Ecto neural progenitor cell (in vitro differentiated cells): ENCODE measurements at regions not wholly inside any gene's neighbourhood (a gene's known extent, or its start where the extent isn't known, plus 50 kb on each side); places are given as distances from the start of the nearest gene placed in this dataset.
"Not testable (repeated sequence)": the region's sequence is repeated elsewhere in the genome, so short reads cannot be mapped to it uniquely, and the experiment has no call there.

Experiments
- DNase-seq: peaks from one replicate; pipeline ENCODE4 v3.0.0-alpha.2; 2018; ENCODE audit warnings: low spot score

DNA sequence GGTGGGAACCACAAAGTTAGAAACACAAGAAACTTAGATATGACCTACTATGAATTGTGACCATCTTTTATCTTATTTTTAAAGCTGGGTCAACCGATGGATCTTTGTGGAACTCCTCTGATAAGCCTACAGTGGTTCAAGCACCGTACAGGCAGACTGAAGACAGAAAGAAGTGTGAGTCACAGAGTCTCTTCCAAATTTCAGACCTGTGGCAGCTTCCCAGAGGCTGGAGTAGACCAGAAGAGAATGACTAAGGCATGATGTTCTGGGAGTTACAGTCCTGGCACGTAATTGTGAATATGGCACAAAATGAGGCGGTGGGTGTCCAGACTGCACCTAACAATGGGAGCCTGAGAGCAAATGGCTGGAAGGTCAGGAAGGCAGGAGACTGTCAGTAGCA, 70.0 kb downstream of the LMO4 start:
- no peak for DNase-seq

DNA sequence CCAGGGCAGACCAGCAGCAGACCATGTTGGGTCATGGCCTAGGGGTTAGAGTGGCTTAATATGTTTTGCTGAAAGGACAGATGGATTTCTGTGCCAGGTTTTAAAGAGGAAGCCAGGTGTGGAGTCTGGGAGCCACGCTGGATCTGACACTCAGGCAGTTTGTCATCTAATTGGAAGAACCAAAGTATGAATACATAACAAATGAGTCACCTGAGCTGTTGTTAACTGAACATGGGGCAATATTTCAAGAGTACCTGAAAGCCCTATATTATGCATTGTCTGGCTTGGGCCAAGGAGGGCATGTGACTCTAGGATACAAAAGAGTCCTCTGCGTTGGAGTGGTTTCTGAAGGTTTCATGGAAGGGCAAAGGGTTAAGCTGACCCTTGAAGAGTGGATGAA, 70.6 kb downstream of the LMO4 start:
- DNase-seq: no peak

DNA sequence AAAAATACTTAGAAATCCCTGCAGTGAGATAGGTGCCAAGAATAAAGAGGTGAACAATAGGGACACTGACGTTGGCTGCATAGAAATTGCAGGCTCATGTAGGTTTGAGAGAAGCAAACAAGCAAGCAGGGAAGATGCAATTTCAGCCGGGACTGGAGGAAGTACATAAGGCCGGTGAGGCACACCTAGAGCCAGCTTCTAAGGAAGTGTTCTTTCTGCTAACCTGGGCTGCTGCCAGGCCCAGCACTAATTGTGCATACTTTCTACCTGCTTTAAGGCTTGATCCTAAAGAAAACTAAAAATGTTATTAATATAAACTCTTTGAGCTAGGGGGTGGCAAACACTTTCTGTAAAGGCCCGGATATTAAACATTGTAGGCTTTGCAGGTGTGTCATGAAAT, 71.0 kb downstream of the LMO4 start:
- no peak for DNase-seq

DNA sequence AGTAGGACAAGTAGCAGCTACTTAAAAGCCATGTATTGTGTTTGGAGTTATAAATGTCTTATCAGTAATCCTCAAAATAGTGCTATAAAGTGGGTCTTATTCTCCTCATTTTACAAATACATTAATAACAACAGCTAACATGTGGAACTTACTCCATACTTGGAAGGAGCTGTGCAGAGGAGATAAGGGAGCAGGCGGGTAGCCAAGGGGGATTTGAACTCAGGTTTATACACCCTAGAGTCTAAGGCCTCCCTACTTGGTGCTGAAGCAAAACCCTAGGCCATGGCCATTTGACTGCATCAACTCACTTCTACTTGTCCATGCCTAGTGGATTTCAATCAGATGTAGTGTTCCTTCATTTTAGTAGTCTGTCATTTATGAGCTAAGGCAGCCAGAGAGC, 72.1 kb downstream of the LMO4 start:
- no peak for DNase-seq

DNA sequence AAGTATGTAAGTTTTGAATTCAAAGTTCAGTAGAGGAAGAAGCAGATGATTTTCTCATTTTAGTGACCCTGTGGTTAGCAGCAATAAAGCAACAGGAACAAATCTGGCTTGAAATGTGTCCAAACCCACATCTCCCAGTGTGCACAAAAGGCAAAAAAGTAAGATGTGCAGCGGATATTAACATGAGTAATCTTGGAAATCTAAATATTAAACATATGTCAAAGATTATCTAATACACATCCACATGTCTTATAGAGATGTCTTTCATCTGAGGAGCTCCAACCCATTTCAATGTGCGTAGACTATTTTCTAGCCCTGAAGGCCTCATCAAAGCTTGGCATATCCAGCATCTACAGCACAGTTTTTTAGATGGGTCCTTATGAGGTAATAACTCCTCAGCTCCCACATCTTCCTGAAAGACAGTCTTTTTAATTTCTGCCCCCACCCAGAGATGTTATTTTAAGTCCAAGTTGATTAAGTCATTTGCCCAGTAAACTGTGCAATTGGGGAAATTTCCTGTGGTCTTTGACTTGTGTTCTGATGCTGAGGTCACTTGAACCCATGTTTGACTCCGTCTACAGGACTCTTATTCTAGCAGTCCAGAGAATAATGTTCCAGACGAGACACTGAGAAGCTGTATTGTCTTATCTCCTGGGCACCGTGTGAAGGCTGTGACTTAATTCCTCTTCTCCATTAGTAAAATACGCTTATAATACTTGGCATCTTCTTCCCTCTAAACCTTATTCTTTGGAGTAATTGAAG, 73.7 kb downstream of the LMO4 start:
- DNase-seq: no peak

DNA sequence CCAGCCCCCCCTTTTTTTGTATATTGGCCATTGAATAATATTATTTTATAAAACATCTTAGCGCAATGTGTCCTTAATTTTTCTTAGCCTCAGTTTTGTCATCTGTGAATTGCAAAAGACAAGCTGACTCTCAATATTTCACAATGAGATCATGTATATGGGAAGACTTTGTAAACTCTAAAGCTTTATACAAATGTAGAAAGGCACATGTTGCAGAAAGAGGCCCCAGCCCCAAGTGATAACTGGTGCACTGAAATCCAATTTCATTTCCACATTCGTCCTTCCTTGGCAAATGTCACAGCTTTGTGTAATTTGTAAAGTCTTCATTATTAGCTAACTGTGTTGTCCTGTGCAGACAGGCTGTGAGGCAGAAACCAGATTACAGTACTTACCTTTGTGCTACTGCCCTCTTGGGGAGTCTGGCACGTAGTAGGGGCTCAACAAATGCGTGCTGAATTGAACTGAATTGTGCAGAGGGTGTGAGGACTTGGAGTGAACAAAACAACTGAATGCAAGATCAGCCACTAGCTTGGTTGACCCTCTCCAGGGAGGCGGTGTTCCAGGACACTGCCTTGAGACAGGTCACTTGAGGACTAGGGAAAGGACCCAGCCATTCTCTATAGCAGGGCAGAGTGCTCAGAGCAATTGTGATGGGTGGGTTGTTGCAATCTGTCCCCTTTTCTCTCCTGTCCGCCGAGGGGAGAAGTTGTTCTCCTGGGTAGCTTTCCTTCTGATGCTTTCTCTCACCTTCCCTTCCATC, 74.6 kb downstream of the LMO4 start:
- DNase-seq: no peak

DNA sequence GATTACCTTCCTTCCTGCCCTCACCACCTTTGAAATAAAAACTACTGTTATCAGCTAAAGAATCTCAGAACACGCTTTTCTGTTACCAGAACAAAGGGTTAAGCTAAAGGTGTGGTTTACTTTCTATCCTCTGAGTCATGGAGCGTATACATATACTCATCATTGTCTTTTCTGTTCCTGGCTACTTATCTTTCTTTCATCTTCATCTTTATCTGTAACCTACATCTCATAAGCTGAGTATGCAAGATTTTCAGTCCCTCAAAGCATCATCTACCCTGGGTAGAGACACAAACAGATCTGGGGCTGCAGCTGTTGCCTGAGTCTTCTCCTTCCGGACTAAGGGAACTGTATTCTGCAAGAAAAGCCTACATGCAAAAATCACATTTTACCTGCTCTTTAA, 75.6 kb downstream of the LMO4 start:
- no peak for DNase-seq

DNA sequence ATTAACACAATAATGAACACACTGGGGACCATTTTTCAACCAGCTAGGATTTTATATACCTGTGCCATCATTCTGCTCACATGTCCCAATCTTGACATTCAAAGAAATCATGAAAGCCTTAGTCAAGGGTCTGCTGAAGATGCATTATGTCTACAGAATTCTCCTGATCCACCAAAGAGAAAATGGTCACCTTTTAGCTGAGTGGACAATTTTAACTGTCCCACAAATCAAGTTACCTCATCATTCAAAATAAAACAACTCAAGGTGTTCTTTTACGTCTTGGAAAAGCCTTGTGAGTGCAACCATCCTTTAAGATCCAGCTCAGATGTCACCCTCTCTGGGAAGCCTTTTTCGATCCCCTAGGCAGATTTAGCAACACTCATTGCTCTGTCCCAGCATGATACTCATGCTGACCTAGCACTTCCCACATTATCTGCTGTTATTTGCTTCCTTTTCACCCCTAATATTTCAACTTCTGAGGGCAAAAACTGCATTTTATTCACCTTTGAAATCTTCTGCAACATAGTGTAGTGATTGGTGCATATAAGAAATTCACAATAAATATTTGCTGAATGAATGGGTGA, 80.1 kb downstream of the LMO4 start:
- DNase-seq: no peak

DNA sequence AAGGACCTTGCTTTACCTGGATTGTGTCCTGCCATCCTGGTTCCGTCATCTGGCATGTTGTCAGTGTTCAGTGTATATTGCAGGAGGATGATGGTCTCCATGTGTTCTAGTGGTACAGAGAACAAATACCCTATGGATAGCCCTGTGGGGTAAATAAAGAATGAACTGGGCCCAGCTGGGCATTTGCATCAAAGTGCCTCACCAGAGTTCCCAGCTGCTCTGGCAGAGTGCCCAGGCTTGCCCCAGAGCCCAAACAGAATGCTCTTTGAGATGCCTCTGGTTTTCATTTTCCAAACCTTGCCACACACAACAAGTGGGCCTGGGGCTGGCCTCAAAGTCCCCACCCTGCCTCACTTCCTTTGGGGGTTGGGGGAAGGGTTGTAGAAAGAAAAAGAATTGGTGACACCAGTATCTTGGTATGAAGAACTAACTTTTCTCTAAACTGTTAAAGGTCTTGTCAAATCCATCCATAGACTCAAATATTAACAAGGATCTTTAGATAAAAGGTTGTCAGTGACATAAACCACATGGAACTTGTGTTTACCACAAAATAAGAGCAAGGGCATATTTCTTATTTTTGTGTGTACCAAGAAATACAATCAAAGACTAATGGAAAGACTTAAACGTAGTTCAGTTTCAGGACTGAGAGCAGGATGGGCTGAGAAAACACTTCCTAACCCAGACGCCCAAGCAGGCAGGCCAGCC, 82.2 kb downstream of the LMO4 start:
- DNase-seq: no peak

DNA sequence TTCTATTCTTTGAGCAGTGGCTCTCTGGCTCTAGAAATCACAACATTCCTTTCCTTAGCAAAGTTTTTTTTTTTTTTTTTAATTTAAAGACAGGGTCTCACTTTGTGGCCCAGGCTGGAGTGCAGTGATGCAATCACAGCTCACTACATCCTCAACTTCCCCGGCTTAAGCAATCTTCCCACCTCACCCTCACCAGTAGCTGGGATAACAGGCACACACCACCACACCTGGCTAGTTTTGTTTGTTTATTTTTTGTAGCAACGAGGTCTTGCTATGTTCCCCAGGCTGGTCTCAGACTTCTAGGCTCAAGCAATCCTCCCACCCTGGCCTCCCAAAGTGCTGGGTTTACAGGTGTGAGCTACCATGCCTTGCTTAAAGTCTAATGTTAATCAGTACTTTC, 85.2 kb downstream of the LMO4 start:
- DNase-seq: not testable (repeated sequence)

DNA sequence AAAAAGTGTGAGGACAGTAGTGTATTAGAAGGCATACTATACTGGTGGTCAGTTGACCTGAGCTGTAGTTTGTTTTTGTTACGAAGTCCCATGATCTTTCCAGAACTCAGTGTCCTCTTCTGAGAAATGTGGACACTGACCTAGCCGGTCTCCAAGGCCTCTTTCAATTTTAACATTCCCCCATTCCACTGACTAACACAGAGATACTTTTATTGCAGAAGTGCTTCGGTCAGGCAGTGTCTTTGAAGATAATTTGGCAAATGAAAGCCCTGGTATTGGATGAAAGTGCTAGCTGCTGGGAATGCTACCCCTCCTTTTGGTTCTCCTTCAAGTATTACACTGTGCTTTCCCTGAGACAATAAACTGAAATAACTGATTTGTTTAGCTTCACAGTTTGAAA, 89.4 kb downstream of the LMO4 start:
- no peak for DNase-seq

DNA sequence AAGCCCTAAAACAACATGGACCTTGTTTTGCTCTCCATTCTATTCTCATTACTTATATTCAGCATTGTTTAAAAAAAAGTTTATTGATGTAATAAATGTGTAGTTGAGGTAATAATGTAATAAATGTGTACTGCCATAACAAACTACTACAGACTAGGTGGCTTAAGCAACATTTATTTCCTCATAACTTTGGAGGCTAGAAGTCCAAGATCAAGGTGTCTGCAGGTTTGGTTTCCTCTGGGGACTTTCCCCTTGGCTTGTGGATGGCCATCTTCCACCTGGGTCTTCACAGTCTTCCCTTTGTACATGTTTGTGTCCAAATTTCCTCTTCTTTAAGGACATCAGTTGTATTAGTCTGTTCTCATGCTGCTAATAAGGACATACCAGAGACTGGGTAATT, 93.1 kb downstream of the LMO4 start:
- no peak for DNase-seq

DNA sequence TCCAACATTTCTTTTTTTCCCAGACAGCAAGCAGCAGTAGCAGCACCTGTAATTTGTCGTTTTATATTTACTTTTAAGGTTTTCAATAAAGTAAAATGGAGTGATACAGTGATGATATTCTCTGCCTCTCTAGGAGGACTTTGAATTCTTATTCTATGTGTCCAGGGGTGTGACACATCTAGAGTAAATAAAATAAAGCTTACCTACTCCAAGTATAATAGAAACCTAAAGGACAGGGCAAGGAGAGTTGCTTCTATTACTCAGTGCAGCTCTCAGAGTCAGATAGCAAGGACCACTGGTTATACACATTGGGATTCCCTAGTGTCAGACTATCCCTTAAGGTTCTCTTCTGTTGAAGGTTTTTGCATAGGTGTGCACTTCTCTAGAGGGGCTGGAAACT, 95.9 kb downstream of the LMO4 start:
- DNase-seq: no peak

DNA sequence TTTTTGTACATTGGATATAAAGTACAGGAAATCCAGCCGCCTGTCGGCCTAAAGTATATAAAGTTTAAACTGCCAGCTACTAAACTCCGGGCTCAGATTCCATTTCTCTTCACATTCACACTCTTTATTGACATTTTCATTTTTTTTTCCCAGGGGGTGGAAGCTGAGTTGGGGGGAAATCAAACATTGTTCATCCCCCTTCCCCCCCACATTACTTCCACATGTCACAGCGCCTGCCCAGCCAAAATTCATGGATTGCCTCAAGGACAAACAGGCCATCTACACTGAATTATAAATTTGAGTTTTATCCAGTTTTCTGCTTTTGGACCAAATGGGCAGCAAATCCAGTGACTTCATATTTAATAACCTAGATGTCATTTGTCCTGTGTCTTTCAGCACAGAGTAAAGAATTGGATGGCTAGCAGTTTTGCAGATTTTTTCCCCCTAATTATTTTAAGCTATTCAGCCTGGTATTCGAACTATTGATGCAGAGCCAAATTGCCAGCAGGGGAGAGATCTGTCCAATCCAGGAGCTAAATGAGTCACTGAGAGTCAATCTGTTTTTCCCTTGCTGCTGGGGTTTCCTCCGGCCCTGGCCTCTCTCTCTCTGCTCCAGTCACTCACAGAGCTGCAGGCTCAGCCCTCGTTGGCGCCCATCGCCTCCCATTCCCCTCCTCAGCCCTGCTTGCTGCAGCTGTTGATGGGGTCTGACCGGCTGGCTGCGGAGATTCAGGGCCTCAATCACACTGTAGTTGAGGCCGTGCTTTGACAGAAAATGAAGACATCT, 98.0 kb downstream of the LMO4 start:
- peak; percentile 64 for DNase-seq

DNA sequence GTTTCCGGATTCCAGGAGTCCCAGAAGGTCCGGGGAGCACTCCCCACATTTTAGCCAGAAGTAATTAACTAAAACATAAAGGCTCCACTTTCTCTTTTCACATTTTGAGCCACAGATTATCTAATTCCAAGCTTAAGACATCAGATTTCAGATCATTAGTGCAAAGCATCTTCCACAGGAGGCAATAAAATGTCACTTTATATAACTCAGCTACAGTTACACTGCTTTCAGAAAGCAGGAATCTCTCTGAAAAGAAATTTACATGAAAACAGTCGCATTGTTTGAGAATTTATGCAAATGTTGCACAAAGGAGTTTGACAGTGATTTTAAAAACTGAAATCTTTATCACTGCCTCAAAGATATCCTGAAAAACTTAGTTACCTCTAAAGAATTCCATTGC, 99.7 kb downstream of the LMO4 start:
- no peak for DNase-seq

DNA sequence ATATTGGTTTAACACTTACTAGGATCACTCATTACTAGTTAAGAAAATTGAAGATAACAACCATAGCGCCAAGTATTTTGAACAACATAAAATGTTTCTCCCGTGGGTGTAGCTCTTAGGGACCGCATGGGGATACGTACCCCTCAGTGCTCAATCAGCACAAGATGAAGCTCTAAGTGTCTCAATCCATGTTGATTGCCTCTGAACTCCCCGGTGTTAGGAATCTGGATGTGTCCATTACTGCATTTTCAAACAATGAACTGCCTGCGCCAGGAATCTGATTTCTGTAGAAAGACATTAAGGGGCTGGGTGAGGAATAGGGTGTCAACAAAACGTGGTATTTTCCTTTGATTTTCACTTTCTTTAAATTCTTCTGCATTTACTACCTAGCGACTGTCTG, 100.2 kb downstream of the LMO4 start:
- no peak for DNase-seq

DNA sequence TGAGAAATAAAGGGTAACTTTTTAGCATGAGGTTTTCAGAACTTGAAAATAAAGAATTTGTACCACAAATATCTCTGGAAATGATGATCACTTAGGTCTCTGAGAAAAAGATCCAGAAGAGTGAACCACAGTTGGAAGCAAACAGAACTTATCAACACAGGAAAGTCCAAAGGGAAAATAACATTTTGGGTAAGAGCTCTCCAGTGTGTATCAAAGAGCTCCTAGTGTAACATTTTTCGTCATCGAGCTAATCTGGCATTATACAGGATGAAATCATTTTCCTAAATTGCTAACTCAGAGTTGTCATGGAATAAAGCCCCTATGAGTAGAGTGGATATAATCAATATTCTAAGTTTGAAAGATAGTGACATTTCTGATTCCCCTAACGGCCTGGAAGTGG, 104.0 kb downstream of the LMO4 start:
- DNase-seq: no peak

DNA sequence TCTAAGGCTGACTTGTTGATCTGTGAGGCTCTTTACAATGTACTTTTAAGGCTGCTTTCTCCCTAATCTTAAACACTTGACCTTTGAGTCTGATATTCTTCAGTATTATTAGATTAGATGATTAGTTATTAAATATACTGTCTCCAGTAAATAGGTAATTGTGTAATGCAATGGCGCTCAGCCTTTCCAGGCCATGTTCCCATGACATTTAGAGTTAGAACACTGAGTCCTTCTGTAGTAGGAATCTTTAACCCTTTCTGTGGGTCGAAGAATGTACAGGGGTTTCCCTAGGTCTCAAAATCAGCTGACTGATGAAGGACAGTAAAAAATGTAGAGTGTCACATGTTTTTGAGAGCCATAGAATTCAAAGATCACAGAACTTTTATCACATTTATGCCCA, 104.4 kb downstream of the LMO4 start:
- not testable (repeated sequence) for DNase-seq

DNA sequence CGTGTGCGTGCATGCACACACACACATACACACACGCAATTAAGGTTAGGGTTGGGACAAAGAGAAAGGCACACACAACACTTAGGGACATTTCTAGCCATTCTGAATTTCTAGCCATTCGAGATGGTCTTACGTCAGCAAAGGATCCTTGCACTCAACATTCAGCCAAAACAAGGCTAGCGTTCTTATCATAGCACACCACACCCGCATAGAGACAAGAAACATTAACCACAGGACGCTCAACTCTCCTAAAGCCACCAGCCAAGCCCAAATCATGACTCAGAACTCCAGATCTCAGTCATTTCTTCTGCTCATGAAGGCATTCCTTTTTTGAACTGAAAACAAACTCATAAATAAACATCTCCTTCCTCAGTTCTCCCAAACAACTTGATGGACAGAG, 106.8 kb downstream of the LMO4 start:
- DNase-seq: no peak

DNA sequence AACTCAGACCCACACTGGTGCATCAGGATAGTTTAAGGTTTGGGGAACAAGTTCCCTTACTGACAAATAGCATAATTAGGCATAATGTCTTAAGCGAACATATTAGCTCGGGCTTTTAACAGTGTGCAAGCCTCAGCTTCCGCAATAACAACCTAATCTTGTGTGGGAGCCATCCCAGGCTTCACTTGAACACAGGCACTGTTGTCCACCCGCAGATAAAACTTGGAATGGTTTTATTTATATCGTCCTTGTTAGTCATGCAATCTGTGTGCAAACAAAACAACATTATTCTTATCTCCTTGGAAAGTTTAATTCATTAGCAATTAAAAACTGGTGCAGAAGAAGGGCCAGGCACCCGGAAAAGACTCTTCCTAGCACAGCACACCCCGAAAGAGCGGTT, 107.4 kb downstream of the LMO4 start:
- not testable (repeated sequence) for DNase-seq

DNA sequence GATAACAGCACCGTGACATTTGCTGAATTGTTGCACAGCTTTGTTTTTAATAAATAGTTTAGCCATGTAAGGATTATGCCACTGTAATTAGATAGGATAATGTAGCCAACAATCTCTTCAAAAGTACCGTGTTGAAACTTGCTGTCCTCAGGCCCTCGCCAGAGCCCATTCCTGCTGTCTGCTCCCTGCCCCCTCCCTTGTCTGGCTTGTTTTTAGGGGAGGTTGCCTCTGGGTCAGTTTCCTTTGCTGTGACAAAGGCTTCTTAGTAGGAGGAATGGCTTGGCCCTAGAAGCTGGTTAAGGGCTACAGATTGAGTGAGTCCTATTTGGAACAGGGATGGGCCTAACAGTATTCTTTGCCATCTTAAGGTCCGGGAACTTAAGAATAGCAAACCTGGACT, 107.9 kb downstream of the LMO4 start:
- no peak for DNase-seq
